ENCODE measurements at regions not wholly inside any gene's neighbourhood (a gene's known extent, or its start where the extent isn't known, plus 50 kb on each side); places are given as distances from the start of the nearest gene placed in this dataset.

- no peak overlapping the region for H3K9ac ChIP-seq (ENCODE audit: low read depth in 1 of 2, low read length in 2 of 2)
- TF ChIP-seq GABPA (IDR thresholded peaks at IDR 0.05 in 1 of 2, conservative IDR thresholded peaks at IDR 0.05 in 1 of 2): no peak
- TF ChIP-seq FOXA2 (IDR thresholded peaks at IDR 0.05): no peak
- TF ChIP-seq YY1 (IDR thresholded peaks at IDR 0.05): no peak
- no peak for TF ChIP-seq FOXA1 (IDR thresholded peaks at IDR 0.05)
- TF ChIP-seq RXRA (IDR thresholded peaks at IDR 0.05): no peak
- TF ChIP-seq REST (IDR thresholded peaks at IDR 0.05): no peak
- TF ChIP-seq TAF1 (conservative IDR thresholded peaks at IDR 0.05): no peak
- no peak for TF ChIP-seq JUND (IDR thresholded peaks at IDR 0.05)
- no peak for TF ChIP-seq CTCF (IDR thresholded peaks at IDR 0.05; ENCODE audit: low read depth, low read length, missing input control)
- TF ChIP-seq ZBTB33 (IDR thresholded peaks at IDR 0.05): no peak
- no peak for TF ChIP-seq HNF4A (conservative IDR thresholded peaks at IDR 0.05)
- no peak for TF ChIP-seq MAX (IDR thresholded peaks at IDR 0.05)
- TF ChIP-seq HNF4G (IDR thresholded peaks at IDR 0.05): no peak
- no peak for TF ChIP-seq RAD21 (IDR thresholded peaks at IDR 0.05)
- TF ChIP-seq EGR1 (IDR thresholded peaks at IDR 0.05; ENCODE audit: low read depth in 2 of 2): no peak
- TF ChIP-seq SP1 (IDR thresholded peaks at IDR 0.05): no peak
- TF ChIP-seq NR2F2 (IDR thresholded peaks at IDR 0.05): no peak
- no peak for TF ChIP-seq ATF3 (IDR thresholded peaks at IDR 0.05)
- no peaks in the 10 kb centered on the region for H3K9me3 ChIP-seq (ENCODE audit: control insufficient read depth in 4 of 4, low read length in 3 of 4)
- no peaks in the 10 kb centered on the region for H3K36me3 ChIP-seq (ENCODE audit: control insufficient read depth in 4 of 4, insufficient read depth in 3 of 4, low read depth in 1 of 4, low read length in 3 of 4)
- no peak overlapping the region for H3K27ac ChIP-seq (ENCODE audit: low read depth in 1 of 2, low read length in 2 of 2)
- 96% methylated on average over 5 of the region's 5 CpGs for WGBS
- H3K4me1 ChIP-seq (ENCODE audit: control insufficient read depth in 4 of 4, insufficient read depth in 4 of 4, low read length in 3 of 4): peaks cover 0 to 9% (median 6%) of the 10 kb centered on the region in 4 donors
- H3K27me3 ChIP-seq (ENCODE audit: control insufficient read depth in 4 of 4, insufficient read depth in 4 of 4, low read length in 3 of 4): no peaks in the 10 kb centered on the region
- no peak for DNase-seq (ENCODE audit: low spot score)
- no peak overlapping the region for H3K4me3 ChIP-seq (ENCODE audit: low read depth in 1 of 3, low read length in 3 of 3)
Measured at GRCh38 chr9:126025991-126026390, 278.8 kb downstream of the PBX3 start.
